ENCODE measurements at regions not wholly inside any gene's neighbourhood (a gene's known extent, or its start where the extent isn't known, plus 50 kb on each side); places are given as distances from the start of the nearest gene placed in this dataset.

- no peak for TF ChIP-seq CTCF (conservative IDR thresholded peaks at IDR 0.05)
- TF ChIP-seq EZH2 (IDR thresholded peaks at IDR 0.05; ENCODE audit: low read depth) = no peak
Observed at GRCh38 chr9:7388755-7389154, 410.8 kb downstream of the DMAC1 start.
